GM19395 (cell line): ENCODE measurements at regions not wholly inside any gene's neighbourhood (a gene's known extent, or its start where the extent isn't known, plus 50 kb on each side); places are given as distances from the start of the nearest gene placed in this dataset.
A peak's percentile ranks its signal among the peaks of the same experiment; 100 is the strongest.

Source experiments
- ATAC-seq: cut with Tn5 transposase; IDR thresholded peaks from one replicate; pipeline ENCODE4 v1.9.1; 2021; ENCODE audit warnings: mild to moderate bottlenecking, moderate library complexity; ENCODE audit not compliant: unreplicated experiment

- ATAC-seq = no peak
These were observed 210.7 kb downstream of the PDCD6IP start for GRCh38 chr3:34008836-34009809.

GRCh38 chr3:34011171-34012101 lies 213.0 kb downstream of the PDCD6IP start:
- ATAC-seq = peak; percentile 46

GRCh38 chr3:34012102-34012461 lies 213.7 kb downstream of the PDCD6IP start:
- no peak for ATAC-seq

- no peak for ATAC-seq
These were observed 215.6 kb downstream of the PDCD6IP start for GRCh38 chr3:34013818-34014570.

- no peak for ATAC-seq
These were observed 217.0 kb downstream of the PDCD6IP start for GRCh38 chr3:34015204-34016142.

GRCh38 chr3:34016925-34017587 lies 218.6 kb downstream of the PDCD6IP start:
- peak; percentile 61 for ATAC-seq

- ATAC-seq = no peak
These were observed 219.3 kb downstream of the PDCD6IP start for GRCh38 chr3:34017757-34018156.

- ATAC-seq = no peak
These were observed 220.7 kb downstream of the PDCD6IP start for GRCh38 chr3:34019158-34019557.

- ATAC-seq = no peak
These were observed 221.7 kb downstream of the PDCD6IP start for GRCh38 chr3:34020170-34020569.

GRCh38 chr3:34020726-34021680 lies 222.6 kb downstream of the PDCD6IP start:
- no peak for ATAC-seq

GRCh38 chr3:34022147-34022546 lies 223.7 kb downstream of the PDCD6IP start:
- no peak for ATAC-seq

GRCh38 chr3:34024447-34025240 lies 226.2 kb downstream of the PDCD6IP start:
- ATAC-seq = no peak

- ATAC-seq = no peak
These were observed 235.4 kb downstream of the PDCD6IP start for GRCh38 chr3:34033839-34034238.

GRCh38 chr3:34034840-34035239 lies 236.4 kb downstream of the PDCD6IP start:
- no peak for ATAC-seq

GRCh38 chr3:34035775-34036174 lies 237.3 kb downstream of the PDCD6IP start:
- no peak for ATAC-seq

- no peak for ATAC-seq
These were observed 238.8 kb downstream of the PDCD6IP start for GRCh38 chr3:34037260-34037659.

GRCh38 chr3:34038131-34038530 lies 239.7 kb downstream of the PDCD6IP start:
- no peak for ATAC-seq
